RCC 7860 (cell line): ENCODE measurements at regions not wholly inside any gene's neighbourhood (a gene's known extent, or its start where the extent isn't known, plus 50 kb on each side); places are given as distances from the start of the nearest gene placed in this dataset.
"Not testable (repeated sequence)": the region's sequence is repeated elsewhere in the genome, so short reads cannot be mapped to it uniquely, and the experiment has no call there.

ENCODE experiments used
- DNase-seq: peaks from one replicate; pipeline ENCODE4 v3.0.0-alpha.2; 2015; ENCODE audit warnings: low spot score
- FAIRE-seq: peaks from 2 replicates; lab custom pipeline; 2012; peaks lifted over from hg19 to GRCh38; lab: Jason Lieb, UNC

GRCh38 chr19:31832176-31832548 is 482.9 kb upstream of the TSHZ3 start:
- FAIRE-seq (no peak), DNase-seq (no peak)

GRCh38 chr19:31834070-31834469 is 484.8 kb upstream of the TSHZ3 start:
- no peak for DNase-seq
- FAIRE-seq = no peak

- DNase-seq (no peak), FAIRE-seq (no peak)
Measured at GRCh38 chr19:31838163-31838815, 489.1 kb upstream of the TSHZ3 start.

GRCh38 chr19:31840371-31840770 is 491.1 kb upstream of the TSHZ3 start:
- FAIRE-seq (no peak), DNase-seq (no peak)

GRCh38 chr19:31841755-31842154 is 492.5 kb upstream of the TSHZ3 start:
- FAIRE-seq (no peak), DNase-seq (no peak)

GRCh38 chr19:31863122-31863521 is 482.3 kb upstream of the ZNF507 start:
- no peak for DNase-seq
- FAIRE-seq = no peak

- no peak for DNase-seq
- no peak for FAIRE-seq
Measured at GRCh38 chr19:31874313-31874712, 471.1 kb upstream of the ZNF507 start.

- DNase-seq = no peak
- no peak for FAIRE-seq
Measured at GRCh38 chr19:31875591-31875990, 469.8 kb upstream of the ZNF507 start.

GRCh38 chr19:31880283-31880682 is 465.1 kb upstream of the ZNF507 start:
- FAIRE-seq = no peak
- DNase-seq = no peak

GRCh38 chr19:31881988-31882387 is 463.4 kb upstream of the ZNF507 start:
- FAIRE-seq (no peak), DNase-seq (no peak)

GRCh38 chr19:31882709-31883108 is 462.7 kb upstream of the ZNF507 start:
- no peak for FAIRE-seq
- no peak for DNase-seq

GRCh38 chr19:31883296-31883990 is 462.0 kb upstream of the ZNF507 start:
- FAIRE-seq (no peak), DNase-seq (no peak)

- FAIRE-seq (no peak), DNase-seq (no peak)
Measured at GRCh38 chr19:31885280-31885853, 460.0 kb upstream of the ZNF507 start.

GRCh38 chr19:31890230-31890629 is 455.2 kb upstream of the ZNF507 start:
- DNase-seq = no peak
- no peak for FAIRE-seq

- FAIRE-seq = no peak
Measured at GRCh38 chr19:31892060-31892459, 453.4 kb upstream of the ZNF507 start.

GRCh38 chr19:31893491-31893890 is 451.9 kb upstream of the ZNF507 start:
- not testable (repeated sequence) for FAIRE-seq, DNase-seq

More at GRCh38 chr19:31892060-31892459, 453.4 kb upstream of the ZNF507 start:
- DNase-seq = no peak

GRCh38 chr19:31894451-31894850 is 451.0 kb upstream of the ZNF507 start:
- no peak for FAIRE-seq

GRCh38 chr19:31897292-31897691 is 448.1 kb upstream of the ZNF507 start:
- FAIRE-seq (no peak), DNase-seq (no peak)

More at GRCh38 chr19:31894451-31894850, 451.0 kb upstream of the ZNF507 start:
- no peak for DNase-seq

- no peak for FAIRE-seq
- DNase-seq = no peak
Measured at GRCh38 chr19:31900991-31901390, 444.4 kb upstream of the ZNF507 start.

- no peak for DNase-seq
- no peak for FAIRE-seq
Measured at GRCh38 chr19:31902821-31903220, 442.6 kb upstream of the ZNF507 start.

GRCh38 chr19:31903979-31904378 is 441.4 kb upstream of the ZNF507 start:
- FAIRE-seq (no peak), DNase-seq (no peak)
